GM13976 (cell line): ENCODE measurements at regions not wholly inside any gene's neighbourhood (a gene's known extent, or its start where the extent isn't known, plus 50 kb on each side); places are given as distances from the start of the nearest gene placed in this dataset.

Source experiments
- DNase-seq: peaks from one replicate; pipeline ENCODE4 v3.0.0; 2012; ENCODE audit warnings: low spot score
- CTCF ChIP-seq: IDR thresholded peaks from 2 replicates; pipeline ENCODE4 v1.5.1; 2012; ENCODE audit warnings: borderline replicate concordance, mild to moderate bottlenecking; ENCODE audit not compliant: insufficient read depth; ENCODE audit errors: extremely low read depth, missing control alignments, control extremely low read depth
- in situ Hi-C: fragments of 300-500 bp; cut with MboI; formaldehyde crosslinking; loops from one replicate; pipeline ENCODE4 v1.12.0; 2022; ENCODE audit warnings: low sequenced_read_pairs, mixed read lengths, inconsistent platforms; ENCODE audit not compliant: unreplicated experiment

DNA sequence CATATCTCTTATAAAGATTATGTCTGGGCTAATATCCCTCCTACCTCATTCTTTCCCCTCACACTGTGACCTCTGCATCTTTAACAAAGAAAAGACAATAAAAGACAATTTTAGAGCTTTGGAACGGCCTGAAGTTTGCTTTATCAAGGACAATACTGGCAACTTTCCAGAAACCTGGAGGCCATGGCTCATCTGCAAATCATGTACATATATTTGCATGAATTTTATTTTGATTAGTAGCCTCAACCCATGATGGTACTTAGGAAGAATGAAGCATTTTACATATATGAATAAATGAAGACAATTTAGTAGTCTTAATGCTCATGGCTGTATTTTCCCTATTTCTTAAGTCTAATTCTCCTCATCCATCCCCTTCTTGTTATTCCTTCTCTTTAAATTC lies 612.2 kb upstream of the CXADR start:
- no peak for TF ChIP-seq CTCF
- in situ Hi-C loops, result no loop called here
- DNase-seq, result no peak

- TF ChIP-seq CTCF, result no peak
- in situ Hi-C loops, result no loop called here
- DNase-seq, result no peak
These were observed 604.8 kb upstream of the CXADR start for GRCh38 chr21:16908077-16908476.

DNA sequence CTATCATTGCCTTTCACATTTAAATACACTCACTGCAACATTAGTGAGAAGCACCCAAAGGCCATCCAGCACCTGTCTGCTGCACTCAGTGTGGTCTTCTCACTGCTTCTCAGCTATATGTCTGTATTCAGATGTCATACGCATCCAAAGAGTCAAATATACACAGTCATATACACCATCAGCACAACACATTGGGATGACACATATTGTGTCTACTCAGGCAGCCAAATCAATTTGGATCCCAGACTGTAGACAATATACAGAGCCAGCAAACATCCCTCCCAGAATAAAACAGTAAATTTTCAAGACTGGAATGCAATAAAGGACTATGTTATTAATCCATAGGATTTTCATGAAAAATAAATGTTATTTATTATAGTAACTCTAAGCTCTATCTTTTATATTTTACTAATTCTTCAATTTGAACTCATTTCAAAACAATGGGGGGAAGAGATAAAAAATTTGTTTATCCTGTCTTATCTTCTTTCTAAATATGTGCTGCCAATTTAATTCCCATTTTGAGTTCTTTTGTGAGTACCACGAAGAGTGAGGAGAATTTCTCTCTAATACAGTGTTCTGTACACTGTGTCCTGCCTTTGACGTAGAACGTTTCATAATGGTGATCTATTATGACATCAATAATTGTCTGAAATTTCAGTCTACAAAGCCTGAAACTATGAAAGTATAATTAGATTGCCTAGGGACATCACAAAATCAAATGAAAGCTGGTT lies 602.2 kb upstream of the CXADR start:
- in situ Hi-C loops, result no loop called here
- no peak for DNase-seq
- no peak for TF ChIP-seq CTCF

- in situ Hi-C loops, result no loop called here
- TF ChIP-seq CTCF, result no peak
- no peak for DNase-seq
These were observed 601.7 kb upstream of the CXADR start for GRCh38 chr21:16911166-16911607.

GRCh38 chr21:16912075-16912474 lies 600.8 kb upstream of the CXADR start:
- DNase-seq, result no peak
- in situ Hi-C loops, result no loop called here
- no peak for TF ChIP-seq CTCF

DNA sequence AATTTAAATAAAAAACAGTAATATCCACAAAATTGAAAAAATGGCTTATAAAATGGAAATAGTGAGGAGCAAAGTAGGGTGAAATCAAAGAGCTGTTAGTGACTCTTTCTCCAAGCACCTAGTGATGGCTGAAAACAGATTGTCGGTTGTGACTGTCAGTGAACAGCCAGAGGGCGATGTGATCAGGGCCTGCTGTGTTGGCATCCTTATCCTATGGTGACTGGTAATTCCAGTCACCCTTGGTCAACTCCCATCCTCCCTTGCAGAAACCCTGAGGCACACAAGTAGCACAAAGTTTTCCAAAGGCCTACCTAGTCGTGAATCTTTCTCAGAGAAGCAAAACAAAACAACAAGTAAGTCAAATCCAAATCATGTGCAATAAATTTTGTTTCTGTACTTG lies 599.8 kb upstream of the CXADR start:
- no peak for TF ChIP-seq CTCF
- in situ Hi-C loops, result no loop called here
- no peak for DNase-seq
